NCI-H1930 (cell line): ENCODE measurements at regions not wholly inside any gene's neighbourhood (a gene's known extent, or its start where the extent isn't known, plus 50 kb on each side); places are given as distances from the start of the nearest gene placed in this dataset.

Experiments used
- DNase-seq, 2 experiments: peaks; one replicate each; lab custom pipeline; 2025; lab: John Stamatoyannopoulos, UW

DNA sequence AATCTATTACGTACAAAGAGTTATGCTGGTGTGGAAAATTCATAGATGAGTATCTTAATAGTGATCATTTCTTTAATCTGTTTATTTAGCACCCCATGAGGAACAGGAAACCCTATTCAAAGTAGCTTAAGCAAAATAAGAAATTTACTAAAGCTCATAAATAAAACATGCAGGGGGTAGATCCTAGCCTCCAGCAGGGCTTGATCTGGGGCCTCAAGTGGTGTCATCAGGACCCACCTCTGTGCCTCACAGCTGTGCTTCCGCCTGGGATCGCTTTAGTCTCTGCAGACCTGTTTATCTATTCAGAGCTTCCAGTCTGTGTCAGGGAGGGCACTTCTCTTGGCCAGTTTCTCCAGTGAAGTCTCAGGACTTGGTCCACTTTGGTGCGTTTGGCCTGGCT, 171.0 kb upstream of the SLC24A5 start:
- no peak for DNase-seq

DNA sequence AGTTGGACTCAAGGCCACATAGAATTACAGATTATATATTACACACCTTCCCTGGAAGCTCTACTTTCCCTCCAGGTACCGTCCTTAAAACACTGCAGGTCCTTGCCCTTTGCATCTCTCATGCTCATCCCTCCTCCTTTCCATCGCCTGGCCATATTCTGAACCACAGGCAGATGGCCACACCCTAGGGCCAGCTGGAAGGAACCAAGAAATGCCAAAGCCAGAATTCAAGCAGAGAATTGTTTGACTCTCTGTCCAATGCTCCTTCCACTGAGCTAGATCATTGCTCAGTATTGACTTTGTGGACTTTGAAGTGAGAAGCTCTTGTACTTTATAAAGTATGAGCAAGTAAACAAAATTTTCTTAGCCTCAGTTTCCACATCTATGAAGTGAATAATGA, 170.3 kb upstream of the SLC24A5 start:
- DNase-seq = no peak

DNA sequence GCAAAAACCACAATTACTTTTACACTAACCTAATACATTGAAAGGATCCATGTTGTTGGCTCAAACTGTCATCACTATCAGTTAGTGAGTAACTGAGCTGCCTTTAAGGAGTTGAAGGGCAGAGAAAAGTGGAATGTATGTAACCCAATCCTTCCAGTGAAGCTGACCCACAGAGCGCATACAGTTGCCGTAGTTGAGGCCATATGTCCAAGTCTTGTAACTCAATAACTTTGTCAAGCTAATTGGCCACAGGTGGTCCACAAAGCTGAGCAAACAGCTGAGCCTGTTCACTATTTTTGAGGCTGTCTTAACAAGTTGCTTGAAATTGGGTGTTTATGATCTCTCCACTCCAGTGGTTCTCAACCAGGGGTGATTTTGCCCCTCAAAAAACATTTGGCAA, 169.0 kb upstream of the SLC24A5 start:
- DNase-seq = no peak

DNA sequence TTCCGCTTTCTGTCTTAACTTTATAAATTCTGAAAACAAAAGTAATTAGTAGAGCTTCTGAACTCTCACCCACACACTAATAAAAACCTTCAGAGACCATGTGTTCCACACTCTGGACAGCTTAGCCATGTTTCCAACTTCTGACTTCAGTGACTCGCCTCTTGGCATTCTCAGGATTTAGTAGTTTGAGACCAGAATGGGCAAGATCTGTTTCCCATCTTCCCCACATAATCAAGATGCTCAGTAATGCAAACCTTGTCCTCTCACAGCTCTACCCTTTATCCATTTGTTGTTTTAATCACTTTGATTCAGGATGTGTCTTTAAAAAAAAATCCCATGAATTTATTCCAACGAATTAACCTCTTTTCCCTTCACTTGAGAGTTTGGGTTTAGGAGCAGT, 166.6 kb upstream of the SLC24A5 start:
- no peak for DNase-seq

DNA sequence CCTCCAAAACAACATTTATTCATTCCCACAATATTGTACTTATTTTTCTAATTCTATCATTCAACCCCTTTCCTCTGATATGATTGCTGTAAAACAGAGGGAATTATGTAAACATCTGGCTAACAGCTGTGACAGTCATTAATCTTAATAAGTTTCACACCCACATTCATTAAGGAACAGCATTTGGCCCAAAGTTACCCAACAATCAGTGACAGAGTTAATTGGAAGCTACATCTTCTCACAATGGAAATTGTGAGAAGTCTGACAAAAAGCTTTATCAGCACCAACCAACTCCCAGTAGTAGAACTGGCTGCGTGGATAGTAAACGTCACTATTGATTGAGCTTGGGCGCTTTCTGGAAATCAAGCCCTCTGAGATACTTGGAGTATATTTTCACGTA, 165.8 kb upstream of the SLC24A5 start:
- DNase-seq = no peak

DNA sequence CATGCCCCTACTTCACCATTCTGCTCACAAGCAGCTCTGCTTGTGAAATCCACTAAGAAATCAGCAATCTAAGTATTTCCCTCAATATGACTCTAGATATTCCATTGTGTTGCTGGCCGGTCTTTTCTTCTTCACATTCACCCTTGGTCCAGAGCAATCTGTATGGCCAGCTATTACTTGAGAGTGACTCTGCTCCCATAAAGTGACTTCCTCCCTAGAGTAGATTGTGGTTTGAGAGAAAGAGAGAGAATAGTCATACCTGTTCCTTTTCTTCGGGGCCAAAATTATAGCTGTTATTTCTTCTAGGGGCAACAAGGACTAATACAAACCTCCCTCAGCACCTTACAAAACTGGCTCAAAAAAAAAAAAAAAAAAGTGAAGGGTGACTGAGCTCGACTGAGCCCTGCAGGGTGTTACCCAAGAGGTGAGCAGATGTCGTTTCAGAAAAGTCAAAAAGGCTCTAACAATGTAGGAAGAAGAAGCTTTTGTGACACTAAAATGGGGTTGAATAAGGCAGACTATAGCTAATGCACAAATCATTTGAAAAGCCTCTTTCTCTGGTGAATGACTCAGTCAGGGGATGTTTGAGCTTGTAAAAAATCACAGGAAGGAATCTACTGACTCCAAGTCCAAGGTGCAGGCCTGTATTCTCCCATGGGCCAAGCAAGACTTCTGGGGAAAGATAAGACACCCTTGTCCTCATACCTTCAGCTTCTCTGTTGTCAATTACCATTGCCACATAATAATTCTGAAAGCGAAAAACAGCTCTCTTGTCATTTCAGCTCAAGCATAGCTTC, 161.0 kb upstream of the SLC24A5 start:
- DNase-seq = no peak

DNA sequence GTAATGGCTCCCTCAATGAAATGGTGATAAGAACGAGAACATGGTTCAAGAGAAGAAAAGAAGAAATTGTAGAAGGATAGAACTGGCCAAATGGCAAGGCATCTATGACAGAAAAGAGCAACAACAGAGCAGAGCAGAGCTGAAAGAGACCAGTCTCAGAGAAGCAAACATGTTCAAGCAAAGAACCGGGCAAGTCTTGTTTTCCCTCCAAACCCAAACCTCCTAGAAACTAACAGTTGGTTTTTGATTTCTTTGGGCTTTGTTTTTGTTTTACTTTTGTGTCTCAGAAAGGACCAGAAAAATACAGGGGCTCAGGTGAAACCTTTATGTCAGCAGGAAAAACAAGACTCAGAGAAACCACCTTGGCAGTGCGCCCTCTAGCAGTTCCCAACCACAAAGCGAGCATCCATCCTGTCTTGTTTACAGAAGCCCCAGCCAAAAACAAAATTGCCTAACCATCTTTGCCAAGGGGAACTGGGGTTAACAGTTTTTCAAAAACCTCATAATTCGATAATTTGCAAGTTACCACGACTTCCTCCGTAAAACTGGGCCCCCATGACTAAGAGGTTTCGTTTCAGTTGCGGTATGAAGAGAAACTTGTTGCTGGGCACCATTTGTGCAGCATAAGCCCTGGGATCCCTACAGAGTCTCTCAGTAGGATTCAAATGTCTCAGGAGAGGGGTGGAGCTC, 159.2 kb upstream of the SLC24A5 start:
- no peak for DNase-seq

GRCh38 chr15:47963265-47963664, 157.5 kb upstream of the SLC24A5 start:
- no peak for DNase-seq

DNA sequence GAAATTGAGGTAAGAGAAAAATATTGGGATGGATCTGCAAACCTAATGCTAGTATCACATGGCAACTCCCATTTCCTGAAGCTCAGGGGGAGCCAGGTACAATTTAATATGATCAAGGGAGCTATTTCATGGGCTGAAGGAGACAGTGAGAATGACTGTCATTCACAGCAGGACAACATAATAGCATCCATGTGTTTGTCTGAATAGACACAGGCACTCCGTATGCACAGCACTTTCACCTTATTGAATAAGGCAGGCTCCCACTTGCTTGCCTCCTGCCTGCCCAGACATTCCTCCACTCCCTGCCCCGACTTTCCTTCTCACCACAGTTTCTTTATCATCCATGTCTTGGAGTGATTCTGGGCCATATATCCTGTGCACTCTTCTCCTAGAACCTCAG, 156.6 kb upstream of the SLC24A5 start:
- DNase-seq = no peak

DNA sequence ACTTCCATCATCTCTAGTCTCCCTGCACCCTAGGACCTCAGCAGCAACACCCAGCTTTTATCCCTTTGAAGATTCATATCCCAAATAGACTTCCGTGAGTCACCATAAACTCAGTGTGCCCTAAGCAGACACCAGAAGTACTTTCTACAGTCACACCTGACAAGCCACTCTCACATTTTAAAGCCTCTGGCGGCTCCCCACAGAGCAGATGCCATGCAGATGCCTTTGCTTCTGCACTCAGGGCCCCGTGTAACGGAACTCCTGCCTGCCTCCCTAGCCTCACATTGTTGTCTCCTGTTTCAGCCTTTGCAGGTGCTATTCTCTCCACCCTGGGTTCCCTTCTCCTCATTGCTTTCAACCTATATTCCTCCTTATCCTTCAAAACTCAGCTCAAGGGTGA, 155.5 kb upstream of the SLC24A5 start:
- no peak for DNase-seq

GRCh38 chr15:47968593-47968992, 152.2 kb upstream of the SLC24A5 start:
- no peak for DNase-seq

DNA sequence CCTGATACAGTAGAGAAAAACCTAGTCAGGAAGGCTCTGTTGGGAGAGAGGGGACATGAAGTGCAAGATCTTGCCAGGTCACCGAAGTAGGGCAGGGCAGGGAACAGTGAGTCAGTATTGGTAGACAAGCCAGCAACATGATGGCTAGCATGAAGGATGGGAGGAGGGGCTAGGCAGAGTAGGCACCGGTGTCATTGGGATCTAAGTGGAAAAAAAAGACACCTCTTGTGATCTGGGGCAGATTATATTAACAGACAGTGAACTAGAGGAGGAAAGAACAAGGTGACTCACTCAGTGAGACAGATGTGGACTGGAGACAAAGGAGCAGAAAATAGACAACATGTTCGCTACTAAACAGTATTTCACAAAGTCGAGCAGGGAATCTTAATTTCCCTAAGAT, 149.2 kb upstream of the SLC24A5 start:
- no peak for DNase-seq

- no peak for DNase-seq
These were observed 148.1 kb upstream of the SLC24A5 start for GRCh38 chr15:47972738-47973137.

DNA sequence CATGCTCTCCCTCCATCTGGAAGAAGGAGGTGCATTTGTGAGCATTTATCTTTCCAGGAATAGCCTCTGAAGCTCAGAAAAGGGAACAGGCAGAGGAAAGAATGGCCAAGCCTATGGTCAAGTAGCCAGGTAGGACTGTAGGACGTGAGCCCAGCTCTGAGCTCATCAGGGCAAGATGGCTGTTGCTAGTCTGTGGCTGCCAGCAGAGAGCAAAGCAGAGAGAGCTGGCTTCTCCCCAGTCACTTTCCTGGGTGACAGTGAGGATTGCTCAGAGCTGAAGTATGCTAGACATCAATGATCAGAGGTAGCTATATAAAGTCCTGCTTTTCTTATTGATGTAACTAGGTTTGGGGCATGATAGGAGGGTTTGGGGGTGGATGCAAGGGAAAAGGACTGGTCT, 146.1 kb upstream of the SLC24A5 start:
- no peak for DNase-seq

DNA sequence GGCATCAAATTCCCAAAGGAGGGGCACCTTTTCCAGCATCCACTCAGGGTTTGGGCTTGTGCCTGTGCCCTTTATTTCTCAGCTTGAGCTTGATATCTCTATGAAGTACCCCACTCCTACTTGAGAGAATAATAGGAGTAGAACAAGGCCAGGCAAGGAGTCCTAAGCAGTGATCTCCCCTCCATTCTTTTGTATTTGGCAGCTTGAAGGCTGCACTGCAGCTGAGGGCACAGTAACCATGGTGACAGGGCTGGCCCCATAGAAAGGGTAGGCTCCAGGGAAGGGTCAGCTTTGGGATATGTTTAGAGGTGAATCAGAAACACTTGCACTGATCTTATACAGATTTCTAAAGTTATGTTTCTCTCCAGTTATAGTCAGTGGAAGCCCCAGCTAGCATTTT, 145.4 kb upstream of the SLC24A5 start:
- DNase-seq = no peak

DNA sequence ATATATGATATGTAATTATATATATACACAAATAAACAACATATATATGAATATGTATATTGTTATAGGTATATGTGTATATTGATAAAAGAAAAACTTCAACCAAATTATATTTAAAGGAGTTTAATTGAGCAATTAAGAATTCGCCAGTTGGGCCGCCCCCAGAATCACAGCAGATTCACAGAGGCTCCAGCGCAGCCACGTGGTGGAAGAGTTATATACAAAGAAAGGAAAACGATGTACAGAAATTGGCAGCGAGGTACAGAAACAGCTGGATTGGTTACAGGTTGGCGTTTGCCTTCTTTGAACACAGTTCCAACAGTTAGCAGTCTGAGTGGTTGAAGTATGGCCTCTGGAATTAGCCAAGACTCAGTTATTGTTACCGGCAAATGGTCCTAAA, 137.3 kb upstream of the SLC24A5 start:
- DNase-seq = no peak

DNA sequence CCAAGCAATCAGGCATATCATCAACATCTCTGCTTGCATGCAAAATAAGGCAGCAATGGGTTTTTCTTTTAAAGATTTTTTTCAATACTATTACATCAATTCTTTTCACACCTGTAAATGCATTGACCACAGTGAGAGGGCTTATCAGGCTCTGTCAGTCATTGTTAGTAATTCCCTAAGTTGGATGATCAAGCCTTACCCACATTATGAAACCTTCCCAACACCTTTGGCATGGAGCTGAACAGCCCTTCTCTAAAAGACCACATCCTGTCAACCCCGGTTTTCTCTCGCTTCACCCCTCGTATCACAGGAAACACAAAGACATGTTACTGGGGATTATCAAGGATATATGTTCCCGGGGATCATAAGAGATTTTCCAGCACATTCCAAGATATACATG, 135.2 kb upstream of the SLC24A5 start:
- no peak for DNase-seq

DNA sequence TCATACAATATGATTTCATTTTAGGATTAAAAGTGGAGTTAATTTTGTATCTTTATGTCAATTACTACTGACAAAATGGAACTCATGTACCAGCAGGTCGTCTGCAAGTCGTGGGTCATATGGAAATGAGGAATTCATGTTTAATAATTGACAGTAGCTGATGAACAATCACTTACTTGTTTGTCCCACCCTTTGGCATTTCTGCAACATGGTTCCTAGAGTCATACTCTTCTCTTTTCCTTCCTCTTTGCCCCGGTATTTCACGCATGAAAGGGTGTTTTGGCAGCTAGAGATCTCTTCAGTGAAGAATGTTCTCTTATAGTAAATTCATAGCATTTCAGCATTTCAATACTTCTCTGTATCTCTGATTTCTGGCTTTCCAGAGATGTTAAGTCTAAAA, 133.3 kb upstream of the SLC24A5 start:
- DNase-seq = no peak

- peak; percentile 14 to 43 for DNase-seq
These were observed 132.8 kb upstream of the SLC24A5 start for GRCh38 chr15:47987908-47988532.

GRCh38 chr15:47988564-47988963, 132.2 kb upstream of the SLC24A5 start:
- DNase-seq = no peak

- no peak for DNase-seq
These were observed 130.0 kb upstream of the SLC24A5 start for GRCh38 chr15:47990821-47991220.

DNA sequence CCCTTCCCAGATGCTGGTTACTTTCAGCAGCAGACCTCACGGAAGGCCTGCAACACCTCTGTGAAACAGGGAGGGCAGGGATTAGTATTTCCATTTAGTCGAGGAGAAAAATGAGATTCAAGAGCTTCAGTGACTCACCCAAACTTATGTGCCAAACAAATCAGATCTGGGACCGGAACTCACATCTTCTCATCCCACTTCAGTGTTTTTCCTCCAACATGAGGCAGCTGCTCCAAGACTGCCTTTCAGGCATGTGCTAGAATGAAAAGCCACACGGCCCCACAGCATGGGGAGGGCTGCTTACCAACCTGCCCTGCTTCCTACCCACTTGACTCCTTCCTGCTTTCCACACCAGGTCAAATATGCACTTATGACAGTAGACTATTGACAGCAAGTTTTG, 129.4 kb upstream of the SLC24A5 start:
- DNase-seq = no peak

DNA sequence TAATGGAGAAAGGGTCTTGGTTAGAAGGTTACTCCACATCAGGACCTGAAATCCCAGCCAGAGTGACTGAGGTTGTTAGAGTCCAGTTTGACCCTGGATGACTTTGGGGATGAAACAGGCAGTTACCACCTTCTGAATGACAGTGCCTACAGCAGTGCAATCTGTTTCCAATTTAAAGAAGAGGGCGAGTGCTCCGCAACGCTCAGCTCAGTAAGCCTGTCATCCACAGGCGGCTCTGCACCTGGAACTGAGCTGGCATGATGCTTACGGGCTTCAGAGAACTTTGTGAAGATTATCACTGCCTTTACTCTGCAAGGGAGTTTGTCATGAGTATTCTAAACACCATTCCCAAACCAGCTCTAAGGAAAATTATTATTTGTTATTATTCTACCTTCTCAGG, 127.7 kb upstream of the SLC24A5 start:
- no peak for DNase-seq
